ENCODE measurements at regions not wholly inside any gene's neighbourhood (a gene's known extent, or its start where the extent isn't known, plus 50 kb on each side); places are given as distances from the start of the nearest gene placed in this dataset.
"Not testable (repeated sequence)": the region's sequence is repeated elsewhere in the genome, so short reads cannot be mapped to it uniquely, and the experiment has no call there.

DNA sequence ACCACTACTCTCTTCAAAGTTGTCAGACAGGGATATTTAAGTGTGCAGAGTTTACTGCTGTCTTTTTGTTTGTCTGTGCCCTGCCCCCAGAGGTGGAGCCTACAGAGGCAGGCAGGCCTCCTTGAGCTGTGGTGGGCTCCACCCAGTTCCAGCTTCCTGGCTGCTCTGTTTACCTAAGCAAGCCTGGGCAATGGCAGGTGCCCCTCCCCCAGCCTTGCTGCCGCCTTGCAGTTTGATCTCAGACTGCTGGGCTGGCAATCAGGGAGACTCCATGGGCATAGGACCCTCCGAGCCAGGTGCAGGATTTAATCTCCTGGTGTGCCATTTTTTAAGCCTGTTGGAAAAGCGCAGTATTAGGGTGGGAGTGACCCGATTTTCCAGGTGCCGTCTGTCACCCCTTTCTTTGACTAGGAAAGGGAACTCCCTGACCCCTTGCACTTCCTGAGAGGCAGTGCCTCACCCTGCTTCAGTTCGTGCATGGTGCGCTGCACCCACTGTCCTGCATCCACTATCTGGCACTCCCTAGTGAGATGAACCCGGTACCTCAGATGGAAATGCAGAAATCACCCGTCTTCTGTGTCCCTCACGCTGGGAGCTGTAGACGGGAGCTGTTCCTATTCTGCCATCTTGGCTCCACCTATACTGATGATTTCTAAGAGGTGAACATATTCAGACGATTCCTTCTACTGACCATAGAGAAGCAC is 167.6 kb downstream of the CXXC4 start:
- TF ChIP-seq, protein P1, sequence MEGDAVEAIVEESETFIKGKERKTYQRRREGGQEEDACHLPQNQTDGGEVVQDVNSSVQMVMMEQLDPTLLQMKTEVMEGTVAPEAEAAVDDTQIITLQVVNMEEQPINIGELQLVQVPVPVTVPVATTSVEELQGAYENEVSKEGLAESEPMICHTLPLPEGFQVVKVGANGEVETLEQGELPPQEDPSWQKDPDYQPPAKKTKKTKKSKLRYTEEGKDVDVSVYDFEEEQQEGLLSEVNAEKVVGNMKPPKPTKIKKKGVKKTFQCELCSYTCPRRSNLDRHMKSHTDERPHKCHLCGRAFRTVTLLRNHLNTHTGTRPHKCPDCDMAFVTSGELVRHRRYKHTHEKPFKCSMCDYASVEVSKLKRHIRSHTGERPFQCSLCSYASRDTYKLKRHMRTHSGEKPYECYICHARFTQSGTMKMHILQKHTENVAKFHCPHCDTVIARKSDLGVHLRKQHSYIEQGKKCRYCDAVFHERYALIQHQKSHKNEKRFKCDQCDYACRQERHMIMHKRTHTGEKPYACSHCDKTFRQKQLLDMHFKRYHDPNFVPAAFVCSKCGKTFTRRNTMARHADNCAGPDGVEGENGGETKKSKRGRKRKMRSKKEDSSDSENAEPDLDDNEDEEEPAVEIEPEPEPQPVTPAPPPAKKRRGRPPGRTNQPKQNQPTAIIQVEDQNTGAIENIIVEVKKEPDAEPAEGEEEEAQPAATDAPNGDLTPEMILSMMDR (IDR thresholded peaks at IDR 0.05; ENCODE audit: low read length), result not testable (repeated sequence)
- not testable (repeated sequence) for TF ChIP-seq EZH2phosphoT487 (IDR thresholded peaks at IDR 0.05; ENCODE audit: low read length)

All from MM.1S (cell line).